Activated CD8-positive, alpha-beta memory T cell treated with anti-CD3 and anti-CD28 coated beads, Interleukin-2, amount 10 ng/mL, durations not matched to agents 7 days and 5 days (primary cell): ENCODE measurements at regions not wholly inside any gene's neighbourhood (a gene's known extent, or its start where the extent isn't known, plus 50 kb on each side); places are given as distances from the start of the nearest gene placed in this dataset.
"Not testable (repeated sequence)": the region's sequence is repeated elsewhere in the genome, so short reads cannot be mapped to it uniquely, and the experiment has no call there.

Experiments used
- ATAC-seq: fragments of 150-1000 bp; cut with Tn5 transposase; one replicate; pipeline ENCODE4 v1.10.0; 2021; ENCODE audit warnings: moderate library complexity
- CTCF ChIA-PET: fragments of 350-600 bp; sonication (Branson Sonifier 250); formaldehyde crosslinking; loops from one replicate; lab custom pipeline; 2021; ENCODE audit warnings: antibody characterized with exemption; lab: Charles Lee
- DNase-seq: peaks from one replicate; pipeline ENCODE4 v3.0.0-alpha.2; 2020
- H3K27ac Mint-ChIP-seq: one replicate; pipeline ENCODE4 v1.8.0; 2021; ENCODE audit warnings: mild to moderate bottlenecking, mixed read lengths
- H3K27me3 Mint-ChIP-seq: one replicate; pipeline ENCODE4 v1.8.0; 2021; ENCODE audit warnings: mixed read lengths
- H3K36me3 Mint-ChIP-seq: one replicate; pipeline ENCODE4 v1.8.0; 2021; ENCODE audit warnings: mild to moderate bottlenecking, mixed read lengths
- H3K4me1 Mint-ChIP-seq: one replicate; pipeline ENCODE4 v1.8.0; 2021; ENCODE audit warnings: mixed read lengths
- H3K4me3 Mint-ChIP-seq: one replicate; pipeline ENCODE4 v1.8.0; 2021; ENCODE audit warnings: mild to moderate bottlenecking, moderate library complexity, mixed read lengths
- H3K9me3 Mint-ChIP-seq: one replicate; pipeline ENCODE4 v1.8.0; 2022; ENCODE audit warnings: low read depth, mixed read lengths

DNA sequence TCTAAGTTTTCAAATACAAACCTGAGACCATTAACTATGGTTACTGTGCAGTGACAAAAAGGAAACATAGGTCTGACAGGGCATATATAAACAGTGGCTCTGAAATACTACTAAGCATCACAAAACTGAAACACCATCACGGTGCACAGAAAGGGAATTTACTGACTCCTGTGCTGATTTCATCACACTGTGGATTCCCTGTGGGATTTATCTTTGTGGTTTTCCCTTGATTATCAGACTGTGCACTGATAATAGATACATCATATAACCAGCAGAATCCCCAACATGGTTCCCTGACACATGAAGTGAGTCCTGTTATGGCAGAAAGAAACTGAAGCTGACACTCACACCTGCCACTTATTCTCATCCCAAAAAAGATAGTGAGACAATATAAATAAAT lies 676.3 kb upstream of the KCND2 start:
- no peak for ATAC-seq
- Mint-ChIP-seq H3K4me3 (no peak overlapping the region), H3K9me3 (no peaks in the 10 kb centered on the region)

DNA sequence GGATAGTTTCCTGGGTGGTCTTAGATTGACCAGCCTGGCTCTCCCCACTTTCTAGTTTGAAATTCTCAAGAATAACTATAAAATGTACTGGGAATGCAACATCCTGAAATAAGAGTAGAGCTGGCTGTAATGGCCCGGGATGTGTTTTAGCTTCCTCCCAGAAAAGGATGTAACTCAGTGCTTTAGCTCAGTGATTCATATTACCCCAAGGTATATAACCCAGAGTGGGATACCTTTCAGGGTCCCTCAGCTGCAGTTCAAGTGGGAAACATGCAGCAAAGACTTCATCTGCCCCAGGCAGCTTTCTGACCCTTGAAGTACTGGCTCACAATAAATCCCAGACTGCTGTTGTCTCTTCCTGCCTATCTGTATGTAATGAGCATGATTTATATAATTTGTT lies 666.7 kb upstream of the KCND2 start:
- no peak for ATAC-seq
- no peaks in the 10 kb centered on the region for H3K27me3 Mint-ChIP-seq
- peaks cover 14% of the 10 kb centered on the region for H3K9me3 Mint-ChIP-seq
- no peak overlapping the region for H3K27ac Mint-ChIP-seq
- CTCF ChIA-PET = no interaction called here
- H3K4me3 Mint-ChIP-seq = no peak overlapping the region
- H3K36me3 Mint-ChIP-seq = no peaks in the 10 kb centered on the region
- no peaks in the 10 kb centered on the region for H3K4me1 Mint-ChIP-seq
- no peak for DNase-seq

More for the DNA sequence above, 676.3 kb upstream of the KCND2 start:
- no peaks in the 10 kb centered on the region for H3K27me3 Mint-ChIP-seq
- H3K36me3 Mint-ChIP-seq = no peaks in the 10 kb centered on the region
- DNase-seq = no peak
- H3K27ac Mint-ChIP-seq = no peak overlapping the region
- CTCF ChIA-PET = no interaction called here
- no peaks in the 10 kb centered on the region for H3K4me1 Mint-ChIP-seq

GRCh38 chr7:119620769-119621168 lies 652.2 kb upstream of the KCND2 start:
- H3K27me3 Mint-ChIP-seq = no peaks in the 10 kb centered on the region
- ATAC-seq (no peak), DNase-seq (no peak)
- no peak overlapping the region for H3K27ac Mint-ChIP-seq
- CTCF ChIA-PET = no interaction called here
- H3K4me1 Mint-ChIP-seq = no peaks in the 10 kb centered on the region
- H3K36me3 Mint-ChIP-seq = no peaks in the 10 kb centered on the region
- peaks cover 6% of the 10 kb centered on the region for H3K9me3 Mint-ChIP-seq
- no peak overlapping the region for H3K4me3 Mint-ChIP-seq

- Mint-ChIP-seq H3K4me1 (no peaks in the 10 kb centered on the region), H3K36me3 (no peaks in the 10 kb centered on the region), H3K4me3 (no peak overlapping the region), H3K27me3 (no peaks in the 10 kb centered on the region), H3K9me3 (peaks cover 6% of the 10 kb centered on the region), H3K27ac (no peak overlapping the region)
- CTCF ChIA-PET = no interaction called here
- DNase-seq = no peak
- no peak for ATAC-seq
Measured at GRCh38 chr7:119623427-119623826, 649.5 kb upstream of the KCND2 start.

DNA sequence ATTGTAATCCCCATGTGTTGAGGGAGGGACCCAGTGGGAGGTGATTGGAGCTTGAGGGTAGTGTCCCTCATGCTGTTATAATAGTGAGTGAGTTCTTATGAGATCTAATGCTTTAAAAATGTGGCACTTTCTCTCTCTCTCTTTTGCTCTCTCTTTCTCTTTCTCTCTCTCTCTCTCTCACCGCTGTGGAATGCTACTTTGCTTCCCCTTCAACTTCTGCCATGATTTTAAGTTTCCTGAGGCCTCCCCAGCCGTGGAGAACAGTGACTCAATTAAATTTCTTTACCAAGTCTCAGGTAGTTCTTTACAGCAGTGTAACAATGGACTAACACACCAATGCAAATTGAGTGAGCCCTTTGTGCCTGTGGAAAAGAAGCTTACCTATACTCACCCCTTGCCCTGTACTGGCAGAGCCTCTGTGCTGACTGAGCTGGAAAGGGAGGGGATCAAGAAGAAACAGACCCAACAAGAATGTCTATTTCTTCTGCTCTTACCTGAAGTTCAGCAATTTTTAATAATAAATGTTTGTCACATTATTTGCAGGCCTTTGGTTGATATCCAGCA lies 642.5 kb upstream of the KCND2 start:
- CTCF ChIA-PET = no interaction called here
- Mint-ChIP-seq H3K36me3 (no peaks in the 10 kb centered on the region), H3K9me3 (peaks cover 3% of the 10 kb centered on the region), H3K27me3 (no peaks in the 10 kb centered on the region), H3K4me3 (no peak overlapping the region), H3K4me1 (no peaks in the 10 kb centered on the region), H3K27ac (no peak overlapping the region)
- ATAC-seq (no peak), DNase-seq (no peak)

DNA sequence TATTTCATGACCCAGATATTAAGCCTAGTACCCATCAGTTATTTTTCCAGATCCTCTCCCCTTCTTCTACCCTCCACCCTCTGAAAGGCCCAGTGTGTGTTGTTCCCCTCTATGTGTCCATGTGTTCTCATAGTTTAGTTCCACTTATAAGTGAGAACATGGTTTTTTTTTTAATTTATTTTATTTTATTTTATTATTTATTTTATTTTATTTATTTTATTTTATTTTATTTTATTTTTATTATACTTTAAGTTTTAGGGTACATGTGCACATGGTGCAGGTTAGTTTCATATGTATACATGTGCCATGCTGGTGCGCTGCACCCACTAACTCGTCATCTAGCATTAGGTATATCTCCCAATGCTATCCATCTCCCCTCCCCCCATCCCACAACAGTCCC lies 639.2 kb upstream of the KCND2 start:
- H3K27ac Mint-ChIP-seq, CTCF ChIA-PET, H3K36me3 Mint-ChIP-seq, H3K4me1 Mint-ChIP-seq, H3K9me3 Mint-ChIP-seq, ATAC-seq, H3K27me3 Mint-ChIP-seq, DNase-seq, H3K4me3 Mint-ChIP-seq: not testable (repeated sequence)

DNA sequence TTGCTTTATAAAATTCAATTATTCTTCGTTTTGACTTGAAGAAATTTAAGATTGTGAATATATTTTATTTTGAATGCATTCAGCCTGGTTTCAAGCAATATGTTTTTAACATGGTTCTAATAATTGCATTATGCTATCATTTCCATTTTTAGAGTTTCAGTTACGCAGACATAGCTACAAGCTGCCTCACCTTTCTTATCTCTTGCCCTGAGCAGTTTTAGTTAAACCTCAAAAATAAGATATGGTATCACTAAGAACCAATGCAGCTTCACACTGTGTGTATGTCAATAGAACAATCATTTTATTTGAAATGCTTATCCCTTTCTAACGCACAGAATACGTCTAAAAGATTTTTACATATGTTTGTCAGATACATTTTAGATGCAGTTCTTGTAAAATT lies 632.6 kb upstream of the KCND2 start:
- H3K4me1 Mint-ChIP-seq = no peaks in the 10 kb centered on the region
- no peaks in the 10 kb centered on the region for H3K27me3 Mint-ChIP-seq
- ATAC-seq (no peak), DNase-seq (no peak)
- no peak overlapping the region for H3K27ac Mint-ChIP-seq
- CTCF ChIA-PET = no interaction called here
- H3K4me3 Mint-ChIP-seq = no peak overlapping the region
- H3K9me3 Mint-ChIP-seq = peaks cover 3% of the 10 kb centered on the region
- H3K36me3 Mint-ChIP-seq = no peaks in the 10 kb centered on the region

GRCh38 chr7:119640861-119641260 lies 632.1 kb upstream of the KCND2 start:
- Mint-ChIP-seq H3K27ac (no peak overlapping the region), H3K4me1 (no peaks in the 10 kb centered on the region), H3K36me3 (no peaks in the 10 kb centered on the region), H3K9me3 (peaks cover 4% of the 10 kb centered on the region), H3K4me3 (no peak overlapping the region), H3K27me3 (no peaks in the 10 kb centered on the region)
- CTCF ChIA-PET = no interaction called here
- no peak for ATAC-seq
- no peak for DNase-seq

GRCh38 chr7:119643558-119643957 lies 629.4 kb upstream of the KCND2 start:
- Mint-ChIP-seq H3K27ac (no peak overlapping the region), H3K4me1 (no peaks in the 10 kb centered on the region), H3K36me3 (no peaks in the 10 kb centered on the region), H3K9me3 (peaks cover 7% of the 10 kb centered on the region), H3K27me3 (no peaks in the 10 kb centered on the region), H3K4me3 (no peak overlapping the region)
- CTCF ChIA-PET = no interaction called here
- no peak for DNase-seq
- ATAC-seq = no peak

- CTCF ChIA-PET = no interaction called here
- no peaks in the 10 kb centered on the region for H3K4me1 Mint-ChIP-seq
- H3K4me3 Mint-ChIP-seq = no peak overlapping the region
- no peak overlapping the region for H3K27ac Mint-ChIP-seq
- H3K36me3 Mint-ChIP-seq = no peaks in the 10 kb centered on the region
- H3K27me3 Mint-ChIP-seq = no peaks in the 10 kb centered on the region
- DNase-seq = no peak
- peaks cover 7% of the 10 kb centered on the region for H3K9me3 Mint-ChIP-seq
- no peak for ATAC-seq
Measured at GRCh38 chr7:119647286-119647685, 625.7 kb upstream of the KCND2 start.

DNA sequence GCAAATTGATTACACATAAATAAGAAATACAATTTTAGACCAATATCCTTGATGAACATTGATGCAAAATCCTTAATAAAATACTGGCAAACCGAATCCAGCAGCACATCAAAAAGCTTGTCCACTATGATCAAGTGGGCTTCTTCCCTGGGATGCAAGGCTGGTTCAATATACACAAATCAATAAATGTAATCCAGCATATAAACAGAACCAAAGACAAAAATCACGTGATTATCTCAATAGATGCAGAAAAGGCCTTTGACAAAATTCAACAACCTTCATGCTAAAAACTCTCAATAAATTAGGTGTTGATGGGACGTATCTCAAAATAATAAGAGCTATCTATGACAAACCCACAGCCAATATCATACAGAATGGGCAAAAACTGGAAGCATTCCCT lies 624.2 kb upstream of the KCND2 start:
- DNase-seq, H3K9me3 Mint-ChIP-seq, H3K27ac Mint-ChIP-seq, CTCF ChIA-PET, H3K36me3 Mint-ChIP-seq, ATAC-seq, H3K27me3 Mint-ChIP-seq, H3K4me3 Mint-ChIP-seq, H3K4me1 Mint-ChIP-seq: not testable (repeated sequence)

DNA sequence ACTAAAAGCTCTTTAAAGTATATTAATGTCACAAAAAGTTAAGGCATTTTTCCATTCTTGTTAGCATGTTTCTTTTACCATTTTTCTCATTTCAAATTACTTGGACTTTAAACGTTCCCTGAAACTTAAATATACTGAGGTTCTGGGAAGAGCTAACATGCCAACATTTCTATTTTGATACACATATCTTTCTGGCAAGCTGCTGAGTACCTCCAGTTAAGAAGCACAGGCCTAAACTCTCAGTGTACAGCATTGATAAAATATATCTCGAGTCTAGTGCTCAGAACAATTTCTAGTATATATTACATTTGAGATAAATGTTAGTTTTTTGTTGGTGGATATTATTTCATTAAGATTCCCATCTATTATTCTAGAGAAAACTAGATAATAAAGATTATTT lies 612.9 kb upstream of the KCND2 start:
- DNase-seq = no peak
- no peak for ATAC-seq
- Mint-ChIP-seq H3K4me1 (no peaks in the 10 kb centered on the region), H3K27ac (no peak overlapping the region), H3K27me3 (no peaks in the 10 kb centered on the region), H3K4me3 (no peak overlapping the region), H3K9me3 (peaks cover under 1% of the 10 kb centered on the region), H3K36me3 (no peaks in the 10 kb centered on the region)
- CTCF ChIA-PET = no interaction called here

DNA sequence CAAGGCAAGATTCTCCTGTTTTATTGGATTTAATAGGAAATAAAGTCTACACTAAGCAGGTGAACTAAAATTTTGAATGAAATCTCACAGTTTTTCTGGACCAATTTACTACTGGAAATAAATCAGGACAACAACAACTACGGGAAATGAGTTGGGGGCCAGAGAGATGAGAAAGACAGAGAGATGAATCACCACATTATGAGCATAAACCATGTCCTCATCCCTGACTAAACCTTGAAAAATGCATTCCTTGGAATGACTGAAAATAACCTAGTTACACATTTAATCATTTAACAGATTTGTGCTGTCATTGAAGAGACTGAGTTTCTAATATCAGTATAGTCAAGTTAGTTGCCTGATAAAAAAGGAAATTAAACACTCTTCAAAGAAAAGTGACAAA lies 608.4 kb upstream of the KCND2 start:
- Mint-ChIP-seq H3K27ac (no peak overlapping the region), H3K9me3 (peaks cover 19% of the 10 kb centered on the region), H3K4me3 (no peak overlapping the region), H3K36me3 (no peaks in the 10 kb centered on the region), H3K27me3 (no peaks in the 10 kb centered on the region), H3K4me1 (no peaks in the 10 kb centered on the region)
- ATAC-seq = no peak
- CTCF ChIA-PET = no interaction called here
- DNase-seq = no peak

GRCh38 chr7:119665796-119666195 lies 607.2 kb upstream of the KCND2 start:
- no peaks in the 10 kb centered on the region for H3K36me3 Mint-ChIP-seq

GRCh38 chr7:119681336-119681735 lies 591.6 kb upstream of the KCND2 start:
- CTCF ChIA-PET = no interaction called here
- ATAC-seq = no peak
- Mint-ChIP-seq H3K9me3 (peaks cover 8% of the 10 kb centered on the region), H3K36me3 (no peaks in the 10 kb centered on the region), H3K27me3 (no peaks in the 10 kb centered on the region), H3K27ac (no peak overlapping the region), H3K4me1 (no peaks in the 10 kb centered on the region), H3K4me3 (no peak overlapping the region)
- no peak for DNase-seq

More at GRCh38 chr7:119665796-119666195, 607.2 kb upstream of the KCND2 start:
- H3K9me3 Mint-ChIP-seq = peaks cover 24% of the 10 kb centered on the region
- no peaks in the 10 kb centered on the region for H3K4me1 Mint-ChIP-seq
- H3K27ac Mint-ChIP-seq = no peak overlapping the region
- DNase-seq = no peak
- no peaks in the 10 kb centered on the region for H3K27me3 Mint-ChIP-seq
- no peak for ATAC-seq
- CTCF ChIA-PET = no interaction called here
- H3K4me3 Mint-ChIP-seq = no peak overlapping the region
